HepG2 (cell line): ENCODE measurements at regions not wholly inside any gene's neighbourhood (a gene's known extent, or its start where the extent isn't known, plus 50 kb on each side); places are given as distances from the start of the nearest gene placed in this dataset.
A peak's percentile ranks its signal among the peaks of the same experiment; 100 is the strongest.

Experiments used
- ARID5B ChIP-seq: IDR thresholded peaks from 2 replicates; pipeline ENCODE4 v1.4.0; 2020; ENCODE audit warnings: mild to moderate bottlenecking, missing genetic modification reagents
- IKZF1 ChIP-seq: fragments of 450-650 bp; IDR thresholded peaks from 2 replicates; pipeline ENCODE4 v1.7.1; 2016
- KAT8 ChIP-seq: IDR thresholded peaks from 2 replicates; pipeline ENCODE4 v1.6.1; 2016; ENCODE audit warnings: missing genetic modification reagents, missing compliant biosample characterization
- KDM6A ChIP-seq: IDR thresholded peaks from 2 replicates; pipeline ENCODE4 v1.6.1; 2016; ENCODE audit warnings: low read depth
- NFAT5 ChIP-seq: sonication (generic); formaldehyde crosslinking; IDR thresholded peaks from 2 replicates; pipeline ENCODE4 v1.4.0; 2020; ENCODE audit warnings: missing genetic modification reagents
- POGK ChIP-seq: sonication (generic); formaldehyde crosslinking; conservative IDR thresholded peaks from 2 replicates; pipeline ENCODE4 v1.8.0; 2022; ENCODE audit warnings: mild to moderate bottlenecking, moderate library complexity, missing genetic modification reagents
- SIX1 ChIP-seq: sonication (generic); formaldehyde crosslinking; IDR thresholded peaks from 2 replicates; pipeline ENCODE4 v1.4.0; 2020; ENCODE audit warnings: missing genetic modification reagents, borderline replicate concordance
- TERF1 ChIP-seq: sonication (generic); formaldehyde crosslinking; IDR thresholded peaks from 2 replicates; pipeline ENCODE4 v1.8.0; 2022; ENCODE audit warnings: mild to moderate bottlenecking, missing genetic modification reagents, moderate library complexity
- TFAP4 ChIP-seq: sonication (generic); IDR thresholded peaks from 2 replicates; pipeline ENCODE4 v1.6.1; 2016; ENCODE audit warnings: low read depth, borderline replicate concordance
- THAP11 ChIP-seq: IDR thresholded peaks from 2 replicates; pipeline ENCODE4 v1.6.1; 2016; ENCODE audit warnings: missing biosample characterization, missing genetic modification reagents
- ZNF205 ChIP-seq: IDR thresholded peaks from 2 replicates; pipeline ENCODE4 v1.6.1; 2018; ENCODE audit warnings: missing biosample characterization, missing genetic modification reagents
- ZNF660 ChIP-seq: sonication (generic); formaldehyde crosslinking; IDR thresholded peaks from 2 replicates; pipeline ENCODE4 v1.5.1; 2020; ENCODE audit warnings: mild to moderate bottlenecking, low read depth, missing genetic modification reagents, borderline replicate concordance
- TF ChIP-seq, protein P1 (sequence below): IDR thresholded peaks from 2 replicates; pipeline ENCODE4 v1.6.1; 2012; ENCODE audit warnings: low read depth, low read length, improper control_type of control experiment

- 0 out of 2 replicates have a peak, but pooled peaks have one; percentile 23 for TF ChIP-seq POGK (CRISPR knock-in tag)
- 0 out of 2 replicates have a peak, but pooled peaks have one; percentile 25 for TF ChIP-seq ZNF205 (CRISPR knock-in tag)
- peak; percentile 11; the same call in 1 of the 2 replicates for TF ChIP-seq TFAP4
- TF ChIP-seq, protein P1, sequence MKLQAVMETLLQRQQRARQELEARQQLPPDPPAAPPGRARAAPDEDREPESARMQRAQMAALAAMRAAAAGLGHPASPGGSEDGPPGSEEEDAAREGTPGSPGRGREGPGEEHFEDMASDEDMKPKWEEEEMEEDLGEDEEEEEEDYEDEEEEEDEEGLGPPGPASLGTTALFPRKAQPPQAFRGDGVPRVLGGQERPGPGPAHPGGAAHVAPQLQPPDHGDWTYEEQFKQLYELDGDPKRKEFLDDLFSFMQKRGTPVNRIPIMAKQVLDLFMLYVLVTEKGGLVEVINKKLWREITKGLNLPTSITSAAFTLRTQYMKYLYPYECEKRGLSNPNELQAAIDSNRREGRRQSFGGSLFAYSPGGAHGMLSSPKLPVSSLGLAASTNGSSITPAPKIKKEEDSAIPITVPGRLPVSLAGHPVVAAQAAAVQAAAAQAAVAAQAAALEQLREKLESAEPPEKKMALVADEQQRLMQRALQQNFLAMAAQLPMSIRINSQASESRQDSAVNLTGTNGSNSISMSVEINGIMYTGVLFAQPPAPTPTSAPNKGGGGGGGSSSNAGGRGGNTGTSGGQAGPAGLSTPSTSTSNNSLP, result no peak
- TF ChIP-seq ZNF660 (CRISPR knock-in tag), result no peak
- no peak; the same call in 1 of the 2 replicates for TF ChIP-seq SIX1 (CRISPR knock-in tag)
- peak; percentile 24; the same call in 1 of the 2 replicates for TF ChIP-seq THAP11 (CRISPR knock-in tag)
- no peak for TF ChIP-seq TERF1 (CRISPR knock-in tag)
- TF ChIP-seq IKZF1, result no peak
- TF ChIP-seq NFAT5 (CRISPR knock-in tag), result no peak
- TF ChIP-seq ARID5B (CRISPR knock-in tag), result no peak; the same call in 1 of the 2 replicates
- 0 out of 2 replicates have a peak, but pooled peaks have one; percentile 50 for TF ChIP-seq KAT8 (CRISPR knock-in tag)
- 0 out of 2 replicates have a peak, but pooled peaks have one; percentile 8 for TF ChIP-seq KDM6A (CRISPR knock-in tag)
Observed at GRCh38 chr2:200219309-200220113, 87.0 kb upstream of the SPATS2L start (continued).
